NT2/D1 (cell line): ENCODE measurements at regions not wholly inside any gene's neighbourhood (a gene's known extent, or its start where the extent isn't known, plus 50 kb on each side); places are given as distances from the start of the nearest gene placed in this dataset.
"Not testable (repeated sequence)": the region's sequence is repeated elsewhere in the genome, so short reads cannot be mapped to it uniquely, and the experiment has no call there.

Source experiments
- DNase-seq: peaks from one replicate; pipeline ENCODE4 v3.0.0-alpha.2; 2011; ENCODE audit warnings: low read depth, low spot score
- H3K27me3 ChIP-seq: 2 replicates; pipeline ENCODE4 v1.6.0; 2011; ENCODE audit warnings: mild to moderate bottlenecking; ENCODE audit not compliant: insufficient read length, insufficient read depth
- H3K36me3 ChIP-seq: 2 replicates; pipeline ENCODE4 v1.6.1; 2011; ENCODE audit warnings: mild to moderate bottlenecking, low read length, mixed read lengths; ENCODE audit not compliant: insufficient read depth, insufficient read length
- H3K4me1 ChIP-seq: 2 replicates; pipeline ENCODE4 v1.5.1; 2011; ENCODE audit not compliant: insufficient read depth, insufficient read length
- H3K4me3 ChIP-seq: 2 replicates; pipeline ENCODE4 v1.5.1; 2011; ENCODE audit warnings: low read depth; ENCODE audit not compliant: insufficient read length
- H3K9ac ChIP-seq: 2 replicates; pipeline ENCODE4 v1.6.0; 2011; ENCODE audit warnings: low read depth; ENCODE audit not compliant: insufficient read length
- H3K9me3 ChIP-seq: 2 replicates; pipeline ENCODE4 v1.5.1; 2011; ENCODE audit warnings: mild to moderate bottlenecking, low read length; ENCODE audit not compliant: insufficient read depth
- SUZ12 ChIP-seq: IDR thresholded peaks from 2 replicates; pipeline ENCODE4 v1.6.1; 2011; ENCODE audit not compliant: insufficient read length, insufficient read depth; ENCODE audit errors: extremely low read depth
- YY1 ChIP-seq: IDR thresholded peaks from 2 replicates; pipeline ENCODE4 v1.6.1; 2011; ENCODE audit not compliant: insufficient read length, insufficient read depth
- ZNF274 ChIP-seq: IDR thresholded peaks from 2 replicates; pipeline ENCODE4 v1.6.1; 2011; ENCODE audit warnings: mild to moderate bottlenecking, low read depth, low read length

DNA sequence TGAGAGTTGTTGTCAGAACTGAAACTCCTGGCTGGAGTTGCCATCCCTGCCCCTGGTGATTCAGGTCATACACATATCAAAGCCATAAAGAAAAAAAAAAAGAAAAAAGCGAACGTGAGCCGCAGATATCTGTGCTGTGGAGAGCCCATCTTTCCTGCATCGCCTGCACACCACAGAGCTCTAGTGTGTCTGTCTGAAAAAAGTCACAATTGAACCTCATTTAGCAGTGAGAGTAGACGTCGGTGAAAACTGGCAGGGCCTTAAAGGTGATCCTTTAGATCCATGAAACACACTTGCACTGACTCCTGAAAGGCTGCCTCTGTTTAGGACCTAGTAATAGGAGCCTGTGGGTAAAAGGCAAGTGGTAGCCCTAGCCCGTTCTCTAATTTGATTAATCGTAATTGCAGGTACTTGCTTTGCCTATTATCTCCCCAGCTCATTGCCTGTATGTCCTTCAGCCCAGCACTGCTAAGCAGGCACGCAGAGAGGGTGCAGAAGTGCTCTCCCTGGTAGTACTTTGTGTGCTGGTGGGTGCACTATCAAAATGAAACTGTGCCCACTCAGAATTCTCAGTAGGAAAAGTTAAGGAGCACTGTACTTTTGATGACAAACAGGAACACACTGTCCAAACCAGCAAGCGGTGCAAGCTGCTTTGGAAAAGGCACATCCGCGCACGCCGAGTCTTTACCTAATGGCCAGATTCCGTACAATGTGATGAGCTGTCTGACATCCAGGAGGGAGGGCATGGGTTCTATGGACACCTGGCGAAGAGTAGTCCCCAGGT lies 103.5 kb upstream of the ASB18 start:
- TF ChIP-seq SUZ12 (no peak), YY1 (no peak), ZNF274 (no peak)

DNA sequence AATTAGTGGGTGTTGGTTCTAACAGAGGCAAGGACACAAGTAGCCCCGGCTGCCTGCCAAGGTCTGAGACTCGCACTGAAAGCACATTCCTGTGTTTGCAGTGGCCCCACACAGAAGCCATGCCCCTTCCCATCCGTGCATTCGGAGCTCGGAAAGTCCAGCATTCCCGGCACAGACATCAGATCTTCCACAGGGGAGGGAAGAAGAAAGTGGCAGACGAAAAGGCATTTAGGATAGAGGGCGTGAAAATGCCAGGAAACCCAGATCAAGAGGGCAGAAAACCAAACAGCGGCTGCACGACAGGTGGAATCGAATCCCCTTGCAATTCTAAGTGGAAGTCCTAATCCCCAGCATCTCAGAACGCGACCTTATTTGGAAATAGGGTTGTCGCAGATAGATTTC lies 105.5 kb upstream of the ASB18 start:
- Histone ChIP-seq H3K9ac (no peak overlapping the region), H3K4me3 (no peak overlapping the region), H3K36me3 (no peaks in the 10 kb centered on the region), H3K27me3 (no peaks in the 10 kb centered on the region), H3K4me1 (no peaks in the 10 kb centered on the region), H3K9me3 (no peaks in the 10 kb centered on the region)
- TF ChIP-seq ZNF274 (no peak), SUZ12 (no peak), YY1 (no peak)
- DNase-seq, result no peak

More for the DNA sequence above, 103.5 kb upstream of the ASB18 start:
- Histone ChIP-seq H3K9me3 (no peaks in the 10 kb centered on the region), H3K4me3 (no peak overlapping the region), H3K4me1 (no peaks in the 10 kb centered on the region), H3K36me3 (no peaks in the 10 kb centered on the region), H3K27me3 (no peaks in the 10 kb centered on the region), H3K9ac (no peak overlapping the region)
- no peak for DNase-seq

DNA sequence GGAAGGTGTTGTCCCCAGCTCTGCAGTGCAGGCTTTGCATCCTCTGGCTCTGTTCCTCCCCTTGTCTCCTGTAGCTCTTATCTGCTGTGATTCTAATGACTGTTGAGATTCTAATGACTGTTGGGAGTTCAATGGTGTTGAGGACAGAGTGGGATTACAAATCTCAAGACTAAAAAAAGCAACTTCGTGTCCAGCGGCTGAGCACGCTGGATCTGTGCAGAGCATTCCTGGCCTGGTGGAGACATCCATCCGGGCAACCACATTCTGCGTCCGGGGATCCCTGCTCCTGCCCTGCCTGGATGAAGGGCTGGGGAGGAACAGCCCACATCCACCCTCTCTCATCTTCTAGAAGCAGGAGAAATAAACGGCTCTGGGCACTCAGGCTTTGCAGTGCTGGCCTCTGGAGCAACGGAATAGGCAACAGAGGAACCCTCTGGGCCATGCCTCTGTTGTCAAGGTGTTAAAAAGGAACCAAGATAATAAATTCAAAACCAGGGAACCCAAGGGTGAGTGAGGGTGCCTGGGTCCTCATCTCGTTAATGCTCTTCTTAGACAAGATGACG lies 106.7 kb upstream of the ASB18 start:
- Histone ChIP-seq H3K9ac (no peak overlapping the region), H3K4me1 (no peaks in the 10 kb centered on the region), H3K27me3 (no peaks in the 10 kb centered on the region), H3K4me3 (no peak overlapping the region), H3K9me3 (no peaks in the 10 kb centered on the region), H3K36me3 (no peaks in the 10 kb centered on the region)
- no peak for TF ChIP-seq ZNF274
- no peak for TF ChIP-seq YY1
- no peak for TF ChIP-seq SUZ12
- DNase-seq, result no peak

DNA sequence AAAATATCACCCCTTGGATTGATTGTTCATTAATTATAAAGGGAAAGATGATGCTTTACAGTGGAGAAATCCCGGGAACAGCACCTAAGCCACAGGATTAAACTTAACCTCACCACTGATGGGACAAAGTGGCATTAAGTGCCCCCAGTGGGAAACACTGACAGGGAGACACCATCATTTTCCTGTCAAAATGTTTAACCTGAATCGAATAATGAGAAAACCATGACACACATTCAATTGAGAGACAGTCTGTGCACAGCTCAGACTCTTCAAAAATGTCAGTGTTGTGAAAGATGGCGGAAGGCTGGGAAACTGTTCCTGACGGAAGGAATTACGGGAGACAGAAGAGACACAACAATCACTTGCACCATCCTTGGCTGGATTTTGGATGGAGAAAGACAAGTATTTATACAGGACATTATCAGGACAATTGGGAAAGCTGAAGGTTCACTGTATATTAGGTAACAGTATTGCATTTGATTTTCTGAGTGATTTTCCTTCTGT lies 111.8 kb upstream of the ASB18 start:
- TF ChIP-seq YY1 (no peak), ZNF274 (no peak), SUZ12 (no peak)
- no peak for DNase-seq
- Histone ChIP-seq H3K9me3 (no peaks in the 10 kb centered on the region), H3K27me3 (no peaks in the 10 kb centered on the region), H3K36me3 (no peaks in the 10 kb centered on the region), H3K4me1 (no peaks in the 10 kb centered on the region), H3K9ac (no peak overlapping the region), H3K4me3 (no peak overlapping the region)

DNA sequence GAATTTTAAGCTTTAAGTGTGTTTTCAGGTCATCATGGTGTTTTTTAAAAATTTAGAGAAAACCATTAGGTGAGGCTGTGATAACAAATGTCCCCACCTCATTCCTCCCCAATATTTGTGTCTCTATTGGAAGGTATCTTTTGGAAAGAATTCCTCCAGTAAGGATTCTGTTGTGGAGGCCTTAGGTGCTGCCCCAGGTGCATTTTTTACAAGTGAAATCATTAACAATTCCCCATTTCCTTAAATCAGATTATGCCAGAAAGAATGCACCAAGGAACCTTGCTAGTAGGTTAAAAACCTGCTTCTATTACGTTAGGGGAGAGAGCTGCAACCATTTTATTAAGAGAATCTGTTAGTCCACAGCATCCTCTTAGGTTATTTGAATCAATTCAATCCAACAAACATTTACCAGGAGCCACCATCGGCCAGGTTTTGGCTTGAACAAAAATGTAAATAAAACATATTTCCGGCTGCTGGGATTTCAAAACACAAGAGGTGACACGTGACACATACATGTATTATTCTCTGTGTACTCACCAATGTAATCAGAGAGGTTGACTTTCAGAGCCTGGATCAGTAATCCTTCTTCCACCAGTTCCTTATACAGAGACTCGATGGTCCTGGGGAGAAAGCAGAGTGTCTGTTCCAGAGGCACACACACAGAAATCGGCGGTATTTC lies 112.5 kb upstream of the ASB18 start:
- TF ChIP-seq YY1 (no peak), ZNF274 (no peak), SUZ12 (no peak)
- Histone ChIP-seq H3K36me3 (no peaks in the 10 kb centered on the region), H3K4me3 (no peak overlapping the region), H3K9ac (no peak overlapping the region), H3K9me3 (no peaks in the 10 kb centered on the region), H3K4me1 (no peaks in the 10 kb centered on the region), H3K27me3 (no peaks in the 10 kb centered on the region)
- no peak for DNase-seq

DNA sequence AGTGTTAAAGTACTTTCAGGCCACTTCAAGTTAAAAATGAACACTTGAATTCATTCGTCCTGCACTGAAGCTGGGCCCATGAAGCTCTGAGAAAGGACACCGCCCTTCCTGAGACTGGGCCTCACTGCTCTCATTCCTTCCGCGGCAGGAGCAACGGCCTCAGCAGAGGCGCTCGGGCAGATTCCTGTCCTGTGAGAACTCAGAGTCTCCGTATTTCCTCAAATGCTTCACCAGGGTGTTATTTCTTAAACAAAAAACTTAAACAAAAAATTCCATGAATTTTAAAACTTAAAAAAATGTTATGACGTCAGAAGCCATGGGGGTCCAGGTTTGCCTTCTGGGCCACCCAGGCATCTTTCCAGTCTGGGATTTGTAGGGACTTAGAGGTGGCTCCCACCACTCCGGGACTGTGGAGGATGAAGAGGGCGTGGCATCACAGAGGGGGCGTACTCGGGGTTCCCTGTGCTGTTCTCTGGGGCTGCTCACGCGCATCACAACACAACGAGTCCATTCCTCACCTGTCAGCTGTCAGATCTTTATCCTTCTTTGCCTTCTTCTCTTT lies 115.9 kb upstream of the ASB18 start:
- Histone ChIP-seq H3K4me1 (no peaks in the 10 kb centered on the region), H3K9me3 (no peaks in the 10 kb centered on the region), H3K27me3 (no peaks in the 10 kb centered on the region), H3K4me3 (no peak overlapping the region), H3K9ac (no peak overlapping the region), H3K36me3 (no peaks in the 10 kb centered on the region)
- TF ChIP-seq ZNF274 (no peak), YY1 (no peak), SUZ12 (no peak)
- no peak for DNase-seq

DNA sequence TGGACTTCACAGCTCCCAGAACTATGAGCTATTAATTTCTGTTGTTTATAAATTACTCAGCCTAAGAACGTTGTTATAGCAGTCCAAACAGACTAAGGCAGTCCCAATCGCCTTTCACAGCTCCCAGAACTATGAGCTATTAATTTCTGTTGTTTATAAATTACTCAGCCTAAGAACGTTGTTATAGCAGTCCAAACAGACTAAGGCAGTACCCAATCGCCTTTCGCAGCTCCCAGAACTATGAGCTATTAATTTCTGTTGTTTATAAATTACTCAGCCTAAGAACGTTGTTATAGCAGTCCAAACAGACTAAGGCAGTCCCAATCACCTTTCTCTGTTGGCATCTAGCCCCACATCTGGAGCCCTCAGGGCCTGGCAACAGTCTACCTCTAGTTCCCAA lies 117.0 kb upstream of the ASB18 start:
- not testable (repeated sequence) for H3K36me3 ChIP-seq, H3K27me3 ChIP-seq, H3K9ac ChIP-seq, H3K4me3 ChIP-seq, H3K9me3 ChIP-seq, DNase-seq, H3K4me1 ChIP-seq
